ENCODE measurements at regions not wholly inside any gene's neighbourhood (a gene's known extent, or its start where the extent isn't known, plus 50 kb on each side); places are given as distances from the start of the nearest gene placed in this dataset.
A peak's percentile ranks its signal among the peaks of the same experiment; 100 is the strongest.
"Not testable (repeated sequence)": the region's sequence is repeated elsewhere in the genome, so short reads cannot be mapped to it uniquely, and the experiment has no call there.

- DNase-seq = no peak
Observed at GRCh38 chr5:135177591-135177990, 143.6 kb upstream of the PITX1 start.

- DNase-seq = no peak
Observed at GRCh38 chr5:135176991-135177390, 143.0 kb upstream of the PITX1 start.

GRCh38 chr5:135174315-135175096, 140.5 kb upstream of the PITX1 start:
- DNase-seq = no peak

GRCh38 chr5:135173662-135174290, 139.7 kb upstream of the PITX1 start:
- no peak for DNase-seq

- no peak for DNase-seq
Observed at GRCh38 chr5:135172718-135173117, 138.7 kb upstream of the PITX1 start.

- peak; percentile 40 to 56 for DNase-seq
Observed at GRCh38 chr5:135171336-135171735, 137.3 kb upstream of the PITX1 start.

- DNase-seq = peak in 1 of 2 donors; percentile 15
Observed at GRCh38 chr5:135170500-135170899, 136.5 kb upstream of the PITX1 start.

GRCh38 chr5:135169753-135170152, 135.7 kb upstream of the PITX1 start:
- DNase-seq = no peak

GRCh38 chr5:135167634-135168033, 133.6 kb upstream of the PITX1 start:
- DNase-seq = no peak

- DNase-seq = not testable (repeated sequence)
Observed at GRCh38 chr5:135164873-135165614, 131.0 kb upstream of the PITX1 start.

- no peak for DNase-seq
Observed at GRCh38 chr5:135163964-135164363, 129.9 kb upstream of the PITX1 start.

GRCh38 chr5:135163391-135163790, 129.4 kb upstream of the PITX1 start:
- no peak for DNase-seq

- no peak for DNase-seq
Observed at GRCh38 chr5:135162661-135163265, 128.7 kb upstream of the PITX1 start.

GRCh38 chr5:135161221-135161620, 127.2 kb upstream of the PITX1 start:
- DNase-seq = peak; percentile 31 to 34

GRCh38 chr5:135160036-135160675, 126.1 kb upstream of the PITX1 start:
- no peak for DNase-seq

GRCh38 chr5:135159626-135160025, 125.6 kb upstream of the PITX1 start:
- no peak for DNase-seq

- no peak for DNase-seq
Observed at GRCh38 chr5:135158982-135159381, 125.0 kb upstream of the PITX1 start.

- no peak for DNase-seq
Observed at GRCh38 chr5:135158314-135158697, 124.3 kb upstream of the PITX1 start.

- no peak for DNase-seq
Observed at GRCh38 chr5:135157421-135158313, 123.6 kb upstream of the PITX1 start.

- no peak for DNase-seq
Observed at GRCh38 chr5:135156715-135157404, 122.8 kb upstream of the PITX1 start.

GRCh38 chr5:135156337-135156714, 122.3 kb upstream of the PITX1 start:
- DNase-seq = no peak

All from inflammatory macrophage treated with lipopolysaccharide for 1 hour (primary cell).